ENCODE measurements at regions not wholly inside any gene's neighbourhood (a gene's known extent, or its start where the extent isn't known, plus 50 kb on each side); places are given as distances from the start of the nearest gene placed in this dataset.

- intact Hi-C loops (cut with micrococcal nuclease), result no loop called here
- TF ChIP-seq CTCF (IDR thresholded peaks at IDR 0.05; ENCODE audit: unreplicated experiment), result no peak
- peak; percentile 85 for DNase-seq (ENCODE audit: unreplicated experiment)
- Mint-ChIP-seq H3K4me3 (ENCODE audit: unreplicated experiment) (no peak overlapping the region), H3K27ac (ENCODE audit: low read depth, unreplicated experiment) (no peak overlapping the region), H3K9me3 (ENCODE audit: unreplicated experiment) (no peaks in the 10 kb centered on the region), H3K4me1 (ENCODE audit: insufficient read depth, unreplicated experiment) (no peaks in the 10 kb centered on the region), H3K36me3 (ENCODE audit: insufficient read depth, unreplicated experiment) (no peaks in the 10 kb centered on the region), H3K27me3 (ENCODE audit: insufficient read depth, unreplicated experiment) (peaks cover 20% of the 10 kb centered on the region)
- BruUV-seq (replicated peaks), result no TSS peak
- ChIA-PET CTCF (interaction anchor here (1.0 to 2.1 kb wide), 2 partner anchors 8 to 680 kb away, joined by 3 to 7 read pairs; no protein-coding TSS in a partner anchor), POLR2A (interaction anchor here (0.5 kb wide), 1 partner anchor 101 kb away, joined by 3 read pairs; no protein-coding TSS in a partner anchor)
Observed at GRCh38 chr1:213443415-213443814, 392.4 kb downstream of the RPS6KC1 start.

GRCh38 chr1:213444224-213444623 is 393.2 kb downstream of the RPS6KC1 start:
- CTCF ChIA-PET, result interaction anchor here (0.6 to 1.0 kb wide), 2 partner anchors 21 to 679 kb away, joined by 3 read pairs; no protein-coding TSS in a partner anchor
- Mint-ChIP-seq H3K36me3 (ENCODE audit: insufficient read depth, unreplicated experiment) (no peaks in the 10 kb centered on the region), H3K4me3 (ENCODE audit: unreplicated experiment) (no peak overlapping the region), H3K27me3 (ENCODE audit: insufficient read depth, unreplicated experiment) (peaks cover 21% of the 10 kb centered on the region), H3K9me3 (ENCODE audit: unreplicated experiment) (no peaks in the 10 kb centered on the region), H3K27ac (ENCODE audit: low read depth, unreplicated experiment) (no peak overlapping the region), H3K4me1 (ENCODE audit: insufficient read depth, unreplicated experiment) (no peaks in the 10 kb centered on the region)
- TF ChIP-seq CTCF (IDR thresholded peaks at IDR 0.05; ENCODE audit: unreplicated experiment), result no peak
- DNase-seq (ENCODE audit: unreplicated experiment), result no peak
- no TSS peak for BruUV-seq (replicated peaks)
- POLR2A ChIA-PET, result no interaction called here
- intact Hi-C loops (cut with micrococcal nuclease), result no loop called here

- Mint-ChIP-seq H3K36me3 (ENCODE audit: insufficient read depth, unreplicated experiment) (no peaks in the 10 kb centered on the region), H3K4me3 (ENCODE audit: unreplicated experiment) (no peak overlapping the region), H3K9me3 (ENCODE audit: unreplicated experiment) (no peaks in the 10 kb centered on the region), H3K27ac (ENCODE audit: low read depth, unreplicated experiment) (no peak overlapping the region), H3K4me1 (ENCODE audit: insufficient read depth, unreplicated experiment) (no peaks in the 10 kb centered on the region), H3K27me3 (ENCODE audit: insufficient read depth, unreplicated experiment) (peaks cover 32% of the 10 kb centered on the region)
- TF ChIP-seq CTCF (IDR thresholded peaks at IDR 0.05; ENCODE audit: unreplicated experiment), result no peak
- ChIA-PET CTCF (interaction anchor here (1.1 kb wide), 1 partner anchor 676 kb away, joined by 5 read pairs; no protein-coding TSS in a partner anchor), POLR2A (interaction anchor here (0.7 kb wide), 1 partner anchor 18 kb away, joined by 3 read pairs; no protein-coding TSS in a partner anchor)
- DNase-seq (ENCODE audit: unreplicated experiment), result no peak
- no TSS peak for BruUV-seq (replicated peaks)
- intact Hi-C loops (cut with micrococcal nuclease), result no loop called here
Observed at GRCh38 chr1:213446496-213446895, 395.5 kb downstream of the RPS6KC1 start.

GRCh38 chr1:213448360-213448759 is 397.3 kb downstream of the RPS6KC1 start:
- no peak for TF ChIP-seq CTCF (IDR thresholded peaks at IDR 0.05; ENCODE audit: unreplicated experiment)
- ChIA-PET CTCF (interaction anchor here (0.6 kb wide), 2 partner anchors 83 to 420 kb away, joined by 3 to 4 read pairs; no protein-coding TSS in a partner anchor), POLR2A (no interaction called here)
- Mint-ChIP-seq H3K9me3 (ENCODE audit: unreplicated experiment) (no peaks in the 10 kb centered on the region), H3K27ac (ENCODE audit: low read depth, unreplicated experiment) (no peak overlapping the region), H3K4me1 (ENCODE audit: insufficient read depth, unreplicated experiment) (no peaks in the 10 kb centered on the region), H3K27me3 (ENCODE audit: insufficient read depth, unreplicated experiment) (peaks cover 32% of the 10 kb centered on the region), H3K4me3 (ENCODE audit: unreplicated experiment) (no peak overlapping the region), H3K36me3 (ENCODE audit: insufficient read depth, unreplicated experiment) (no peaks in the 10 kb centered on the region)
- no peak for DNase-seq (ENCODE audit: unreplicated experiment)
- intact Hi-C loops (cut with micrococcal nuclease), result no loop called here
- BruUV-seq (replicated peaks), result no TSS peak

All from MCF 10A (cell line).